Kidney (tissue), 13 donors: ENCODE measurements at regions not wholly inside any gene's neighbourhood (a gene's known extent, or its start where the extent isn't known, plus 50 kb on each side); places are given as distances from the start of the nearest gene placed in this dataset.

Experiments
- DNase-seq, 5 donors: peaks; one replicate each; pipeline ENCODE4 v3.0.0-alpha.2; 2013 to 2020
- FAIRE-seq: peaks from 2 replicates; lab custom pipeline; 2012; peaks lifted over from hg19 to GRCh38; lab: Jason Lieb, UNC
- H3K27ac ChIP-seq, 2 donors: one replicate each; pipeline ENCODE4 v1.7.0; 2013; ENCODE audit warnings: low read depth in 2 of 2, low read length in 2 of 2, inconsistent platforms in 1 of 2
- H3K27me3 ChIP-seq: one replicate; pipeline ENCODE4 v1.7.1; 2013; ENCODE audit warnings: low read length, inconsistent platforms; ENCODE audit not compliant: control insufficient read depth, insufficient read depth
- H3K36me3 ChIP-seq, 3 donors: one replicate each; pipeline versions ENCODE4 v1.7.0 to v1.7.1; 2013; ENCODE audit warnings: low read length in 3 of 3, control low read depth in 1 of 3, inconsistent platforms in 1 of 3; ENCODE audit not compliant: insufficient read depth in 3 of 3, control insufficient read depth in 2 of 3
- H3K4me1 ChIP-seq, 3 donors: one replicate each; pipeline versions ENCODE4 v1.7.0 to v1.7.1; 2013; ENCODE audit warnings: low read length in 3 of 3, inconsistent platforms in 1 of 3, low read depth in 1 of 3; ENCODE audit not compliant: control insufficient read depth in 2 of 3, insufficient read depth in 2 of 3
- H3K4me3 ChIP-seq, 3 donors: one replicate each; pipeline versions ENCODE4 v1.7.0 to v1.8.1; 2013; ENCODE audit warnings: low read length in 3 of 3, control low read depth in 1 of 3, inconsistent platforms in 1 of 3
- H3K9ac ChIP-seq, 3 donors: one replicate each; pipeline versions ENCODE4 v1.7.0 to v1.7.1; 2013; ENCODE audit warnings: low read length in 3 of 3, control low read depth in 1 of 3, inconsistent platforms in 1 of 3
- H3K9me3 ChIP-seq, 3 donors: one replicate each; pipeline versions ENCODE4 v1.7.0 to v1.7.1; 2013; ENCODE audit warnings: low read length in 3 of 3, control low read depth in 1 of 3, inconsistent platforms in 1 of 3; ENCODE audit not compliant: control insufficient read depth in 2 of 3, insufficient read depth in 1 of 3
- CTCF ChIP-seq: IDR thresholded peaks from 3 replicates; pipeline ENCODE4 v1.5.1; 2012; ENCODE audit warnings: mild to moderate bottlenecking, moderate library complexity, borderline replicate concordance; ENCODE audit not compliant: insufficient read depth; ENCODE audit errors: extremely low read depth
- intact Hi-C: fragments of 100-400 bp; cut with DNase I; formaldehyde crosslinking; loops from one replicate; pipeline ENCODE4 v1.11.1; 2022
- donor health status: control.
- donor health status: control.
- donor health status: control.
- donor health status: control.
- donor health status: control.
- donor health status: DM: yes; HTN: yes; CAD: no.
- donor health status: Normal renal cell carcinoma (clear cell type).

GRCh38 chr14:49527221-49527620 is 59.0 kb downstream of the RPS29 start:
- H3K9me3 ChIP-seq: no peaks in the 10 kb centered on the region
- H3K9ac ChIP-seq: no peak overlapping the region
- no peaks in the 10 kb centered on the region for H3K4me1 ChIP-seq
- H3K36me3 ChIP-seq: no peaks in the 10 kb centered on the region
- no peak for TF ChIP-seq CTCF
- H3K4me3 ChIP-seq: no peak overlapping the region
- H3K27ac ChIP-seq: no peak overlapping the region
- no peaks in the 10 kb centered on the region for H3K27me3 ChIP-seq
- DNase-seq (no peak), FAIRE-seq (no peak)
- intact Hi-C loops: no loop called here

- no peak for TF ChIP-seq CTCF
- H3K9me3 ChIP-seq: no peaks in the 10 kb centered on the region
- H3K27me3 ChIP-seq: no peaks in the 10 kb centered on the region
- FAIRE-seq (no peak), DNase-seq (no peak)
- no peak overlapping the region for H3K4me3 ChIP-seq
- H3K27ac ChIP-seq: no peak overlapping the region
- no peaks in the 10 kb centered on the region for H3K4me1 ChIP-seq
- no peak overlapping the region for H3K9ac ChIP-seq
- no peaks in the 10 kb centered on the region for H3K36me3 ChIP-seq
- intact Hi-C loops: no loop called here
Measured at GRCh38 chr14:49526101-49526500, 60.1 kb downstream of the RPS29 start.

DNA sequence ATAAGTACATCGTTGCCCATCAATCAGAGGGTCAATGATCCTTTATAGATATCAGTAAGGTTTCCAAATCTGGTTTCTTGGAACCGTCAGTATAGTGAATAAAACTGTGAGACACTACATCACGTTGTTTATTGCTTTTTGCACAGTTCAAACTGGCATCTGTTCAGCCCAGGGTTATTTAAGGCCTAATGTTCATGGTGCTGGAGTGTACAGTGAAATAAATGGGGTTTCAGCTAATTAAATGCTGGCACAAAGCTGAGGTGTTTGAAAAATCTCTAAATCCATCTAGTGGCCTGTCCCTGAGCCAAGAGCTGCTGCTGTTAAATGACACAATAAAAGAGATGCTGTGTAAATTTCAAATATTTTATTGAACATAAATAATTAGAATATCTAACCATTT is 69.9 kb downstream of the RPS29 start:
- FAIRE-seq: no peak
- no peaks in the 10 kb centered on the region for H3K4me1 ChIP-seq
- H3K9me3 ChIP-seq: no peaks in the 10 kb centered on the region
- no peak overlapping the region for H3K9ac ChIP-seq
- no peaks in the 10 kb centered on the region for H3K27me3 ChIP-seq
- no peak for DNase-seq
- no peak for TF ChIP-seq CTCF
- no peak overlapping the region for H3K27ac ChIP-seq
- no peak overlapping the region for H3K4me3 ChIP-seq
- H3K36me3 ChIP-seq: no peaks in the 10 kb centered on the region
- intact Hi-C loops: no loop called here

DNA sequence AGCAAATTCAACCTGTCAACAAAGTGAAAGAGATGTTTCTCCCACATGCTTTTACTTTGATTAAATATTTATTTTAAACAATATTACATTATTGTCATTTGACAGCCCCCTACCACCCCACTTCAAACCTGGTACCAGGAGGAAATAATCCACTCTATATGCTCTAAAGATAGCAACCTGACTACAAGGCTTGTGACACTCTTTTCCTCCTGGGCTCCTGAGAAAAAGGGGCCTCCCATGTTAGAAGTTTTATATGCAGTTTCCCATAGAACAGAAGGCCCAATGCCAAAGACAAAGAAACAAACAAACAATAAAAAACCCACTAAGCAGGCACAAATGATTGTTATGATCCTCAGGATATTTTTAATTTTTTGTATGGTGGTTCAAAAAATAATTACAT is 73.6 kb downstream of the RPS29 start:
- TF ChIP-seq CTCF: no peak
- Histone ChIP-seq H3K4me1 (no peaks in the 10 kb centered on the region), H3K4me3 (no peak overlapping the region), H3K27ac (no peak overlapping the region), H3K9ac (no peak overlapping the region), H3K36me3 (no peaks in the 10 kb centered on the region), H3K27me3 (no peaks in the 10 kb centered on the region), H3K9me3 (peaks cover 0 to 4% (median 0%) of the 10 kb centered on the region in 3 donors)
- no peak for DNase-seq
- FAIRE-seq: no peak
- intact Hi-C loops: no loop called here
